HepG2 (cell line): ENCODE measurements at regions not wholly inside any gene's neighbourhood (a gene's known extent, or its start where the extent isn't known, plus 50 kb on each side); places are given as distances from the start of the nearest gene placed in this dataset.

ENCODE experiments used
- ATAC-seq: fragments of 200-7000 bp; cut with Tn5 transposase; 3 replicates; pipeline ENCODE4 v1.9.1; 2020; ENCODE audit warnings: mild to moderate bottlenecking, moderate library complexity
- BruUV-seq: library from RNA; stranded (reverse); fragments of 400-500 nt; replicated peaks from 2 replicates; lab custom pipeline; 2021; lab: Mats Ljungman, UMichigan
- CTCF ChIA-PET: fragments of 300-600 bp; formaldehyde crosslinking; extraction: SDS; loops from one replicate; lab custom pipeline; 2021; ENCODE audit warnings: low total read pairs, inconsistent platforms, low intra/inter-chr PET ratio; lab: Yijun Ruan, JAX
- POLR2A ChIA-PET: fragments of 350-600 bp; sonication (Branson Sonifier 250); formaldehyde crosslinking; loops from one replicate; lab custom pipeline; 2020; ENCODE audit warnings: antibody characterized with exemption, inconsistent platforms; lab: Yijun Ruan, JAX
- DNase-seq: peaks from one replicate; pipeline ENCODE4 v3.0.0-alpha.2; 2015; ENCODE audit warnings: low spot score
- FAIRE-seq: peaks from 3 replicates; lab custom pipeline; 2011; peaks lifted over from hg19 to GRCh38; lab: Jason Lieb, UNC
- H2AFZ ChIP-seq: one replicate; pipeline ENCODE4 v1.6.1; 2011; ENCODE audit warnings: low read length, inconsistent platforms
- H3K27ac ChIP-seq: fragments of 300-600 bp; 3 replicates; pipeline ENCODE4 v1.8.0; 2011; ENCODE audit warnings: mixed run types, mild to moderate bottlenecking, mixed read lengths, low read length, inconsistent platforms; ENCODE audit not compliant: insufficient read depth; ENCODE audit errors: extremely low read length
- H3K27me3 ChIP-seq, 2 experiments: fragments of 200-600 bp in 1 of 2; 2 replicates in 1 of 2; 3 replicates in 1 of 2; pipeline versions ENCODE4 v1.6.0 to v1.8.0; 2011; ENCODE audit warnings: low read length in 2 of 2, mild to moderate bottlenecking in 2 of 2, moderate library complexity in 2 of 2, inconsistent platforms in 1 of 2; ENCODE audit not compliant: insufficient read depth in 2 of 2, control insufficient read depth in 1 of 2
- H3K36me3 ChIP-seq, 2 experiments: fragments of 200-600 bp in 1 of 2; replicated peaks in 1 of 2; 2 replicates in 1 of 2; 3 replicates in 1 of 2; pipeline versions ENCODE4 v1.5.1 to v1.8.0; 2011; ENCODE audit warnings: low read length in 2 of 2, inconsistent platforms in 1 of 2; ENCODE audit not compliant: insufficient read depth in 2 of 2, control insufficient read depth in 1 of 2
- H3K4me1 ChIP-seq: 2 replicates; pipeline ENCODE4 v1.5.1; 2012; ENCODE audit warnings: low read length, inconsistent platforms; ENCODE audit not compliant: insufficient read depth
- H3K4me2 ChIP-seq: 2 replicates; pipeline ENCODE4 v1.6.0; 2011; ENCODE audit warnings: low read depth, low read length, inconsistent platforms
- H3K4me3 ChIP-seq, 3 experiments: fragments of 200-600 bp in 1 of 3; sonication (generic), shearing (Covaris generic) in 1 of 3; replicated peaks in 1 of 3; 2 replicates each; pipeline ENCODE4 v1.5.1; 2011 to 2016; ENCODE audit warnings: low read length in 3 of 3, inconsistent platforms in 2 of 3, low read depth in 2 of 3, mild to moderate bottlenecking in 2 of 3, control low read depth in 1 of 3, mixed read lengths in 1 of 3; ENCODE audit not compliant: insufficient read depth in 1 of 3
- H3K79me2 ChIP-seq: one replicate; pipeline ENCODE4 v1.6.1; 2011; ENCODE audit warnings: low read length, inconsistent platforms; ENCODE audit not compliant: insufficient read depth
- H3K9ac ChIP-seq: 2 replicates; pipeline ENCODE4 v1.6.0; 2011; ENCODE audit warnings: mild to moderate bottlenecking, low read depth, low read length, inconsistent platforms; ENCODE audit not compliant: insufficient read depth
- H3K9me3 ChIP-seq: 2 replicates; pipeline ENCODE4 v1.5.1; 2012; ENCODE audit warnings: mild to moderate bottlenecking, low read length
- H4K20me1 ChIP-seq: 2 replicates; pipeline ENCODE4 v1.6.0; 2011; ENCODE audit warnings: inconsistent platforms, mild to moderate bottlenecking, low read length, moderate library complexity; ENCODE audit not compliant: insufficient read depth
- ATF7 ChIP-seq, 2 experiments: fragments of 450-650 bp in 1 of 2; sonication (generic) in 1 of 2; formaldehyde crosslinking in 1 of 2; IDR thresholded peaks; 2 replicates each; pipeline versions ENCODE4 v1.4.0 to v1.6.1; 2016 to 2020; ENCODE audit warnings: antibody characterized with exemption in 1 of 2, mild to moderate bottlenecking in 1 of 2, missing genetic modification reagents in 1 of 2
- FOXA1 ChIP-seq, 2 experiments: fragments of 450-650 bp in 1 of 2; sonication (generic) in 1 of 2; formaldehyde crosslinking in 1 of 2; IDR thresholded peaks; 2 replicates each; pipeline versions ENCODE4 v1.4.0 to v1.6.1; 2016 to 2020; ENCODE audit warnings: missing genetic modification reagents in 1 of 2
- KDM2A ChIP-seq: sonication (generic); formaldehyde crosslinking; IDR thresholded peaks from 2 replicates; pipeline ENCODE4 v1.4.0; 2020; ENCODE audit warnings: low read depth, missing genetic modification reagents, borderline replicate concordance
- KLF9 ChIP-seq: IDR thresholded peaks from 2 replicates; pipeline ENCODE4 v1.6.1; 2016; ENCODE audit warnings: low read depth
- NFKB2 ChIP-seq: sonication (generic); formaldehyde crosslinking; IDR thresholded peaks from 2 replicates; pipeline ENCODE4 v1.4.0; 2020; ENCODE audit warnings: missing genetic modification reagents, borderline replicate concordance
- PAF1 ChIP-seq: IDR thresholded peaks from 2 replicates; pipeline ENCODE4 v1.6.1; 2016; ENCODE audit warnings: missing genetic modification reagents, missing compliant biosample characterization
- TFE3 ChIP-seq: IDR thresholded peaks from 2 replicates; pipeline ENCODE4 v1.6.1; 2016
- ZBTB49 ChIP-seq: sonication (generic); formaldehyde crosslinking; IDR thresholded peaks from 2 replicates; pipeline ENCODE4 v1.4.0; 2020; ENCODE audit warnings: missing genetic modification reagents, borderline replicate concordance
- ZNF136 ChIP-seq: sonication (generic); formaldehyde crosslinking; IDR thresholded peaks from 2 replicates; pipeline ENCODE4 v1.8.1; 2022; ENCODE audit warnings: low read depth, mild to moderate bottlenecking, moderate library complexity, missing genetic modification reagents
- ZNF18 ChIP-seq: sonication (generic); formaldehyde crosslinking; IDR thresholded peaks from 2 replicates; pipeline ENCODE4 v1.8.0; 2022; ENCODE audit warnings: mild to moderate bottlenecking, missing genetic modification reagents; ENCODE audit not compliant: insufficient replicate concordance
- ZNF33A ChIP-seq: sonication (generic); formaldehyde crosslinking; IDR thresholded peaks from 2 replicates; pipeline ENCODE4 v1.5.1; 2020; ENCODE audit warnings: missing genetic modification reagents, mild to moderate bottlenecking, moderate library complexity, borderline replicate concordance
- ZNF354B ChIP-seq: sonication (generic); formaldehyde crosslinking; IDR thresholded peaks from 2 replicates; pipeline ENCODE4 v1.8.0; 2022; ENCODE audit warnings: mild to moderate bottlenecking, missing genetic modification reagents
- ZNF580 ChIP-seq: IDR thresholded peaks from 2 replicates; pipeline ENCODE4 v1.6.1; 2016; ENCODE audit warnings: low read depth, borderline replicate concordance
- ZNF660 ChIP-seq: sonication (generic); formaldehyde crosslinking; IDR thresholded peaks from 2 replicates; pipeline ENCODE4 v1.5.1; 2020; ENCODE audit warnings: mild to moderate bottlenecking, low read depth, missing genetic modification reagents, borderline replicate concordance
- ZNF691 ChIP-seq: sonication (generic); formaldehyde crosslinking; IDR thresholded peaks from 2 replicates; pipeline ENCODE4 v1.4.0; 2020; ENCODE audit warnings: missing genetic modification reagents, low read depth, mild to moderate bottlenecking, borderline replicate concordance
- ZNF740 ChIP-seq: sonication (generic); formaldehyde crosslinking; IDR thresholded peaks from 2 replicates; pipeline ENCODE4 v1.4.0; 2020; ENCODE audit warnings: missing genetic modification reagents
- ZSCAN22 ChIP-seq: sonication (generic); formaldehyde crosslinking; IDR thresholded peaks from 2 replicates; pipeline ENCODE4 v1.4.0; 2020; ENCODE audit warnings: mild to moderate bottlenecking, missing genetic modification reagents
- WGBS: methylation state at CpG from one replicate; pipeline ENCODE4 v1.1.6; 2017; ENCODE audit warnings: low lambda C conversion rate; 5-methylcytosine and 5-hydroxymethylcytosine counted together
- in situ Hi-C: cut with HindIII; loops from 2 replicates; pipeline ENCODE4 v1.10.0; 2017; ENCODE audit warnings: low pct_unique_long_range_greater_than_20kb; ENCODE audit not compliant: extremely low pct_ligation_motif_present
- intact Hi-C: fragments of 100-400 bp; cut with micrococcal nuclease; formaldehyde crosslinking; loops from one replicate; pipeline ENCODE4 v1.10.0; 2022; ENCODE audit not compliant: unreplicated experiment

- Histone ChIP-seq H4K20me1 (no peaks in the 10 kb centered on the region), H2AFZ (no peak overlapping the region), H3K36me3 (no peaks in the 10 kb centered on the region), H3K9ac (no peak overlapping the region), H3K27ac (no peak overlapping the region), H3K9me3 (peaks cover 15% of the 10 kb centered on the region; the same call in 1 of the 2 replicates), H3K79me2 (no peaks in the 10 kb centered on the region), H3K27me3 (no peaks in the 10 kb centered on the region), H3K4me2 (no peak overlapping the region), H3K4me3 (no peak overlapping the region), H3K4me1 (no peaks in the 10 kb centered on the region)
- no peak for TF ChIP-seq ZNF660 (CRISPR knock-in tag)
- no peak for TF ChIP-seq ZBTB49 (CRISPR knock-in tag)
- TF ChIP-seq TFE3 (CRISPR knock-in tag) = no peak
- no peak for TF ChIP-seq NFKB2 (CRISPR knock-in tag)
- no peak for TF ChIP-seq KLF9
- TF ChIP-seq ZNF740 = no peak
- no peak for TF ChIP-seq KDM2A (CRISPR knock-in tag)
- no peak for TF ChIP-seq ZNF18 (CRISPR knock-in tag)
- TF ChIP-seq PAF1 = no peak
- TF ChIP-seq FOXA1 (IDR thresholded peaks at IDR 0.05) = no peak
- TF ChIP-seq FOXA1 (CRISPR knock-in tag; IDR thresholded peaks at IDR 0.05) = no peak
- TF ChIP-seq ZNF354B = no peak
- no peak for TF ChIP-seq ZNF691 (CRISPR knock-in tag)
- TF ChIP-seq ZNF33A (CRISPR knock-in tag) = no peak
- no peak for TF ChIP-seq ATF7 (IDR thresholded peaks at IDR 0.05)
- TF ChIP-seq ATF7 (CRISPR knock-in tag; IDR thresholded peaks at IDR 0.05) = no peak
- TF ChIP-seq ZNF580 (CRISPR knock-in tag) = no peak
- no peak for TF ChIP-seq ZSCAN22
- TF ChIP-seq ZNF136 = no peak
- no TSS peak for BruUV-seq
- 0% methylated on average over 2 of the region's 2 CpGs for WGBS
- DNase-seq (no peak), FAIRE-seq (no peak), ATAC-seq (no peak)
- CTCF ChIA-PET = no interaction called here
- in situ Hi-C loops (no loop called here), intact Hi-C loops (no loop called here)
- POLR2A ChIA-PET = no interaction called here
These were observed 63.2 kb upstream of the PHF14 start for GRCh38 chr7:10910447-10910846.
